ENCODE measurements at regions not wholly inside any gene's neighbourhood (a gene's known extent, or its start where the extent isn't known, plus 50 kb on each side); places are given as distances from the start of the nearest gene placed in this dataset.

GRCh38 chr1:29878501-29878900 lies 642.2 kb downstream of the PTPRU start:
- DNase-seq (ENCODE audit: low read depth), result no peak
- no peak for TF ChIP-seq CTCF (IDR thresholded peaks at IDR 0.05; ENCODE audit: low read length, missing control alignments)

GRCh38 chr1:29876902-29877301 lies 640.6 kb downstream of the PTPRU start:
- DNase-seq (ENCODE audit: low read depth), result no peak
- TF ChIP-seq CTCF (IDR thresholded peaks at IDR 0.05; ENCODE audit: low read length, missing control alignments), result no peak
- H3K4me3 ChIP-seq (replicated peaks; ENCODE audit: low read depth, low read length), result no peak overlapping the region

More at GRCh38 chr1:29878501-29878900, 642.2 kb downstream of the PTPRU start:
- H3K4me3 ChIP-seq (replicated peaks; ENCODE audit: low read depth, low read length), result no peak overlapping the region

GRCh38 chr1:29876441-29876840 lies 640.1 kb downstream of the PTPRU start:
- TF ChIP-seq CTCF (IDR thresholded peaks at IDR 0.05; ENCODE audit: low read length, missing control alignments), result no peak
- no peak for DNase-seq (ENCODE audit: low read depth)
- H3K4me3 ChIP-seq (replicated peaks; ENCODE audit: low read depth, low read length), result no peak overlapping the region

GRCh38 chr1:29875557-29876028 lies 639.3 kb downstream of the PTPRU start:
- H3K4me3 ChIP-seq (replicated peaks; ENCODE audit: low read depth, low read length), result no peak overlapping the region
- DNase-seq (ENCODE audit: low read depth), result peak; percentile 11
- no peak for TF ChIP-seq CTCF (IDR thresholded peaks at IDR 0.05; ENCODE audit: low read length, missing control alignments)

GRCh38 chr1:29870621-29871020 lies 634.3 kb downstream of the PTPRU start:
- TF ChIP-seq CTCF (IDR thresholded peaks at IDR 0.05; ENCODE audit: low read length, missing control alignments), result no peak

GRCh38 chr1:29869802-29870201 lies 633.5 kb downstream of the PTPRU start:
- no peak for TF ChIP-seq CTCF (IDR thresholded peaks at IDR 0.05; ENCODE audit: low read length, missing control alignments)
- H3K4me3 ChIP-seq (replicated peaks; ENCODE audit: low read depth, low read length), result no peak overlapping the region
- DNase-seq (ENCODE audit: low read depth), result no peak

More at GRCh38 chr1:29870621-29871020, 634.3 kb downstream of the PTPRU start:
- no peak for DNase-seq (ENCODE audit: low read depth)
- H3K4me3 ChIP-seq (replicated peaks; ENCODE audit: low read depth, low read length), result no peak overlapping the region

- no peak overlapping the region for H3K4me3 ChIP-seq (replicated peaks; ENCODE audit: low read depth, low read length)
- no peak for DNase-seq (ENCODE audit: low read depth)
- no peak for TF ChIP-seq CTCF (IDR thresholded peaks at IDR 0.05; ENCODE audit: low read length, missing control alignments)
These were observed 632.6 kb downstream of the PTPRU start for GRCh38 chr1:29868944-29869343.

All from fibroblast of pulmonary artery (primary cell).